ENCODE measurements at regions not wholly inside any gene's neighbourhood (a gene's known extent, or its start where the extent isn't known, plus 50 kb on each side); places are given as distances from the start of the nearest gene placed in this dataset.

DNA sequence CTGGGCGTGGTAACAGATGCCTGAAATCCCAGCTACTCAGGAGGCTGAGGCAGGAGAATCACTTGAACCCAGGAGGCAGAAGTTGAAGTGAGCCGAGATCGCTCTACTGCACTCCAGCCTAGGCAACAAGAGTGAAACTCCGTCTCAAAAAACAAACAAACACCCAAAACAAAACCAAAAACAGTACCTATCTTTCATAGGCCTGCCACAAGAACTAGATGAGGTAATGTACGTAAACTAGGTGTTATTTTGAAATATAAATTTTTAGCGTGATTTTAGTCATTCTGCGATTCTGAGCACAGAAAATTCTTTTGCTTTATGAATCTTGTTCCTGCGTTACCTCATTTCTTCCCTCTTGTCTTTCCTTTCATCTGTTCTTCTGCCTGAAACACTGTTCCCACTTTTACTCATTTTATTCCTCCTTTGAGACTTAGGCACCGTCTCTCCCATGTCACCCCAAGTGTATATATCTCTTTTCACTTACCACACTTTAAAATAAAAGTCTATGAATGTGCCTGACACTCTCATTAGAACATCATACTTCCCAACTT is 238.2 kb upstream of the HTR2A start:
- Mint-ChIP-seq H3K9me3 (no peaks in the 10 kb centered on the region), H3K4me3 (no peak overlapping the region), H3K27ac (ENCODE audit: low read depth) (no peak overlapping the region), H3K4me1 (no peaks in the 10 kb centered on the region), H3K27me3 (no peaks in the 10 kb centered on the region), H3K36me3 (ENCODE audit: insufficient read depth) (no peaks in the 10 kb centered on the region)
- ATAC-seq (replicated peaks; ENCODE audit: extremely low read depth, poor library complexity, severe bottlenecking) = no peak
- no peak for DNase-seq (ENCODE audit: low spot score in 2 of 2)

DNA sequence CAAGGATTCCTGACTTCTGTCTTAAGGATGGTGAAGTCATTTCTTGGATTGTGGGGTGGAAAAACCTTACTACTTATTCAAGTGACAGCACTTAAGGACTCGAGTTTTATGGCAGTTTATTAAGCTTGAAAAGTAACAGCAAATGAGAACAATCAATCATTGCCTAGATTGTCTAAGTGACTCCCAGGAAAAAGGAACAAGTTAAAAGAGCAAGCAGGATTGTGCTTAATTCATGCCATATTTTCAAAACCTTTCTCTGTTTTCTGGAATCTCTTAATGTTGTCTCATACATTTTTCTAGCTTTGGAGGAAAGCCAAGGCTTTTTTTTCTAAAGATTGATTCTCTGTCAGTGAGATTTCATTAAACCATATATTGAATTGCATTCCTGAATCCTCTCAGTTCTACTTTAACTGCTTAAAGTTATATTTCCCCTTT is 236.2 kb upstream of the HTR2A start:
- no peaks in the 10 kb centered on the region for H3K36me3 Mint-ChIP-seq (ENCODE audit: insufficient read depth)
- H3K27me3 Mint-ChIP-seq = no peaks in the 10 kb centered on the region
- H3K4me1 Mint-ChIP-seq = no peaks in the 10 kb centered on the region
- DNase-seq (ENCODE audit: low spot score in 2 of 2) (no peak), ATAC-seq (replicated peaks; ENCODE audit: extremely low read depth, poor library complexity, severe bottlenecking) (no peak)
- H3K27ac Mint-ChIP-seq (ENCODE audit: low read depth) = no peak overlapping the region
- no peak overlapping the region for H3K4me3 Mint-ChIP-seq
- no peaks in the 10 kb centered on the region for H3K9me3 Mint-ChIP-seq

DNA sequence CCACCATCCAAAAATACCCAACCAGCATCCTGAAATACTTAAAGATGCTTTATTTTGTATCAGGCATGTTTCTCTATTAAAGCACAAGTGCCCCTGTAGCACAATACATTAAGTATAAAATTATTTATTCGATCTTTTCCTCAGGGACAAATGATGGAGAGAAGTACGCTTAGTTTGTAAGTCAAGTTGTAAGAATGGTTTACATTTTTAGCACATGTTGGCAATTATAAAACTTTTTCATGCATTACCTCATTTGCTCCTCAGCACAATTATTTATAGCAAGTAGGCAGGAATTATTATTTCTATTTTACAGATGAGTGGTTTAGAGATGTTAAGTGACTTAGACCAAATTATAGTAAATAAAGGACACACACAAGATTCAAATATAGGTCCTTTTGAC is 232.6 kb upstream of the HTR2A start:
- ATAC-seq (replicated peaks; ENCODE audit: extremely low read depth, poor library complexity, severe bottlenecking) (no peak), DNase-seq (ENCODE audit: low spot score in 2 of 2) (no peak)
- H3K9me3 Mint-ChIP-seq = no peaks in the 10 kb centered on the region
- H3K27ac Mint-ChIP-seq (ENCODE audit: low read depth) = no peak overlapping the region
- no peak overlapping the region for H3K4me3 Mint-ChIP-seq
- H3K27me3 Mint-ChIP-seq = no peaks in the 10 kb centered on the region
- no peaks in the 10 kb centered on the region for H3K36me3 Mint-ChIP-seq (ENCODE audit: insufficient read depth)
- no peaks in the 10 kb centered on the region for H3K4me1 Mint-ChIP-seq

DNA sequence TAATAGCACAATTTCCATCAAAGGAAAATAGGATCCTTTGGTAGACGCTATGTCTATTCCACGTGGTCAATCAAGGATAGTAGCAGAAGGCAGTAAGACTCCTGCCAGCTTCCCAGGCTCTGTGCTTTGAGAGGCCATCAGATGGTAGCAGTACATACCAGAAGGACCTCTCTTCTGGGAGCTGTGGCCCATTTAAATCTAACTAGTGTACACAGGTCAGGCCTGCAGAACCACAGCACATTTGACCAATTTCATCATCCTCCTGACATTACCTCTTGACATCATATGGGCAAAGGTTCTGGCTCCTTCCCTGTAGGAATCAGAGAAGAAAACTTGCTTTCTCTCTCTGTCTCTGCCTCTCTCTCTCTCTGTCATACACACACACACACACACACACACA is 229.6 kb upstream of the HTR2A start:
- Mint-ChIP-seq H3K9me3 (peaks cover 4% of the 10 kb centered on the region), H3K27me3 (no peaks in the 10 kb centered on the region), H3K36me3 (ENCODE audit: insufficient read depth) (no peaks in the 10 kb centered on the region), H3K4me3 (no peak overlapping the region), H3K4me1 (no peaks in the 10 kb centered on the region), H3K27ac (ENCODE audit: low read depth) (no peak overlapping the region)
- ATAC-seq (replicated peaks; ENCODE audit: extremely low read depth, poor library complexity, severe bottlenecking) (no peak), DNase-seq (ENCODE audit: low spot score in 2 of 2) (no peak)

- Mint-ChIP-seq H3K9me3 (peaks cover 4% of the 10 kb centered on the region), H3K27me3 (no peaks in the 10 kb centered on the region), H3K36me3 (ENCODE audit: insufficient read depth) (no peaks in the 10 kb centered on the region), H3K27ac (ENCODE audit: low read depth) (no peak overlapping the region), H3K4me3 (no peak overlapping the region), H3K4me1 (no peaks in the 10 kb centered on the region)
- DNase-seq (ENCODE audit: low spot score in 2 of 2) = no peak
- no peak for ATAC-seq (replicated peaks; ENCODE audit: extremely low read depth, poor library complexity, severe bottlenecking)
These were observed 224.4 kb upstream of the HTR2A start for GRCh38 chr13:47121092-47121763.

DNA sequence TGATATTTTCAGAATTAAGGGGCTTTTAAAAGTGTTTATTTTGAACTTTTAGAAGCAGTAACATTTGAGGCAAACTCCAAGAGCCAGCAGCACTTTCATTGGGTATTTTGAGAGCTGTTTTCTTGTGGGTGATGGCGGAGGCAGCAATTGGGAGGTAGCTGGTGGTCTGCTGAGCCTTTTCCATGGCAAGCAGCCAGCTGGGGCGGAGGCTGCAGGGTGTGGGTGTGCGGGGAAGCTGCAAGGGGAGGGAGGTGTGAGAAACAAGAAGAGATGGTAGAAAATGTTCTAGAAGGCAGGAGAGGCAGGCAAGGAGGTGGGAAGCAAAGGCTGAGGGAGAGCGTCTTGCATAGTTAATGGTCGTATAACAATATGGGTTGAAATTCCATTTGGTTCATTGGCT is 223.4 kb upstream of the HTR2A start:
- H3K4me3 Mint-ChIP-seq = no peak overlapping the region
- H3K27ac Mint-ChIP-seq (ENCODE audit: low read depth) = no peak overlapping the region
- H3K4me1 Mint-ChIP-seq = no peaks in the 10 kb centered on the region
- H3K27me3 Mint-ChIP-seq = no peaks in the 10 kb centered on the region
- DNase-seq (ENCODE audit: low spot score in 2 of 2) (no peak), ATAC-seq (replicated peaks; ENCODE audit: extremely low read depth, poor library complexity, severe bottlenecking) (no peak)
- no peaks in the 10 kb centered on the region for H3K36me3 Mint-ChIP-seq (ENCODE audit: insufficient read depth)
- H3K9me3 Mint-ChIP-seq = peaks cover 4% of the 10 kb centered on the region

DNA sequence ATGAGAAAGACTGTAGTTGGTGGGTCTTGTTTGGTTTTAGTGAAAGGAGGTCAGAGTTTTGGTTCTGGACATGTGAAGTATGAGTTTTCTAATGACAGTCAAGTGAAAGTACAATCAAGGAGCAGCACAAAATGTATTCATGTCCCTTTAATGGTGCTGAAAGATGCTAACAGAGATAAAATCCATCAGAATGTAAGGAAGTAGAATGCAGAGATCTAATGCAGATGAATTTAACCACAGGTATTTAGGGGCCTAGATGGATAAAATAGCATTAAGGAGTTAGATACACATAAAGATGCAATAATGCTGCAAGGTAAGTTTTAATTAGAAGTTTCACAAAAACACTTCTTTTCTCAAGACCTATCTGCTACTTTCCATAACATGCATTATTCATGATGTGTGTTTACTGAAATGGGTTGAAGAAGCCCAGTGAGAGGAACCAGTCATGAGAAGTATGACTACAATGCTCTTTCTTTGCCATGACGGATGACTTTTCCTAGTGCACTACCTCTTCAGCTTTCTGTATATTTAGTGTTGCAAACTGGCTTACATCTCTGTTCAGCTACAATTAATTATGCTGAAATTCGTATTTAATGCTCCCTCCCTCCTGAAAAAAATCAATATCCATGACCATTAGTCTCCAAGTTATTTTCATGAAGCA is 222.9 kb upstream of the HTR2A start:
- no peak overlapping the region for H3K27ac Mint-ChIP-seq (ENCODE audit: low read depth)
- ATAC-seq (replicated peaks; ENCODE audit: extremely low read depth, poor library complexity, severe bottlenecking) (no peak), DNase-seq (ENCODE audit: low spot score in 2 of 2) (no peak)
- H3K4me1 Mint-ChIP-seq = no peaks in the 10 kb centered on the region
- no peak overlapping the region for H3K4me3 Mint-ChIP-seq
- H3K9me3 Mint-ChIP-seq = peaks cover 4% of the 10 kb centered on the region
- no peaks in the 10 kb centered on the region for H3K36me3 Mint-ChIP-seq (ENCODE audit: insufficient read depth)
- H3K27me3 Mint-ChIP-seq = no peaks in the 10 kb centered on the region

- ATAC-seq (replicated peaks; ENCODE audit: extremely low read depth, poor library complexity, severe bottlenecking) = no peak
These were observed 220.4 kb upstream of the HTR2A start for GRCh38 chr13:47117268-47117667.

GRCh38 chr13:47114030-47114429 is 217.2 kb upstream of the HTR2A start:
- Mint-ChIP-seq H3K4me1 (no peaks in the 10 kb centered on the region), H3K9me3 (no peaks in the 10 kb centered on the region)

More at GRCh38 chr13:47117268-47117667, 220.4 kb upstream of the HTR2A start:
- Mint-ChIP-seq H3K27ac (ENCODE audit: low read depth) (no peak overlapping the region), H3K4me1 (no peaks in the 10 kb centered on the region), H3K36me3 (ENCODE audit: insufficient read depth) (no peaks in the 10 kb centered on the region), H3K4me3 (no peak overlapping the region), H3K27me3 (no peaks in the 10 kb centered on the region), H3K9me3 (no peaks in the 10 kb centered on the region)
- DNase-seq (ENCODE audit: low spot score in 2 of 2) = no peak

DNA sequence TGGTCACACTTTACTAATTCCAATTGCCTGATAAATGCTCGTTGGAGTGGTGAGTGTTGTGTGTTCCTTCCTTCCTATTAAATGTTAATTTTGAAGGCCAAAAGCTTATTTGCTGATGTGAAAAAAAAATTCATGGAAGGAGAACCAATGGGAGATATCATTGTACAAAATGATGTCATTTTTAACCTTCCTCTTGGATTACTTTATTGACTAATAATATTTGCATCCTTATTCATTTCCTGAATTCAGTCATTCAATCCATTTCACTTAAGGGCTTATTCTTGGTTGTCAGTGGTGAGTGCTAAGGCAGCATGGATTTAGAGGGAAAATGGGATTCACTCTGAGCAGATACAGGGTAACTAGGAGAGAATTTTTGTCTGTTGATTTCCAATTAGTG is 216.0 kb upstream of the HTR2A start:
- H3K36me3 Mint-ChIP-seq (ENCODE audit: insufficient read depth) = no peaks in the 10 kb centered on the region
- no peaks in the 10 kb centered on the region for H3K9me3 Mint-ChIP-seq
- H3K4me1 Mint-ChIP-seq = no peaks in the 10 kb centered on the region
- H3K4me3 Mint-ChIP-seq = no peak overlapping the region
- DNase-seq (ENCODE audit: low spot score in 2 of 2) (no peak), ATAC-seq (replicated peaks; ENCODE audit: extremely low read depth, poor library complexity, severe bottlenecking) (no peak)
- no peak overlapping the region for H3K27ac Mint-ChIP-seq (ENCODE audit: low read depth)
- no peaks in the 10 kb centered on the region for H3K27me3 Mint-ChIP-seq

More at GRCh38 chr13:47114030-47114429, 217.2 kb upstream of the HTR2A start:
- ATAC-seq (replicated peaks; ENCODE audit: extremely low read depth, poor library complexity, severe bottlenecking) (no peak), DNase-seq (ENCODE audit: low spot score in 2 of 2) (no peak)
- H3K36me3 Mint-ChIP-seq (ENCODE audit: insufficient read depth) = no peaks in the 10 kb centered on the region
- no peaks in the 10 kb centered on the region for H3K27me3 Mint-ChIP-seq
- no peak overlapping the region for H3K27ac Mint-ChIP-seq (ENCODE audit: low read depth)
- H3K4me3 Mint-ChIP-seq = no peak overlapping the region

GRCh38 chr13:47112205-47112902 is 215.5 kb upstream of the HTR2A start:
- no peak for ATAC-seq (replicated peaks; ENCODE audit: extremely low read depth, poor library complexity, severe bottlenecking)
- H3K4me1 Mint-ChIP-seq = no peaks in the 10 kb centered on the region

DNA sequence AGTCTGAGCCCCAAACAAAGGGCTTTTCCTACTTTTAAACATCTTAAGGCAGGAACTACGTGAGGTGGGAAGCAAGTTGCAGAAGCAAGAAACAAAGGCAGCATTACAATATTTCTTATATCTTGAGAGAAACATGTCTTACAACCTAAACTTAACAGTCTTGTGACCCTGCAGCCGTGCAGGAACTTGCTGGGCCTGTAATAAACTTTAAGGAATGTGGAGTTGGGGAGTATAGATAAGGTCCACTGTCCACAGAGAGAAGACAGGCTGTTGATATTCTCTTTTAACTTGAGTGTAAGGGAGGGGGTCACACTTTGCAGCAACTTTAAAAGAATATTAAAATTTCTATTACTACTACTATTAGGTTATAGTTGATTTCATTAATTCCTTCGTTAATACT is 214.6 kb upstream of the HTR2A start:
- Mint-ChIP-seq H3K27me3 (no peaks in the 10 kb centered on the region), H3K27ac (ENCODE audit: low read depth) (no peak overlapping the region), H3K9me3 (no peaks in the 10 kb centered on the region), H3K36me3 (ENCODE audit: insufficient read depth) (no peaks in the 10 kb centered on the region), H3K4me3 (no peak overlapping the region), H3K4me1 (no peaks in the 10 kb centered on the region)
- DNase-seq (ENCODE audit: low spot score in 2 of 2) (no peak), ATAC-seq (replicated peaks; ENCODE audit: extremely low read depth, poor library complexity, severe bottlenecking) (no peak)

More at GRCh38 chr13:47112205-47112902, 215.5 kb upstream of the HTR2A start:
- Mint-ChIP-seq H3K4me3 (no peak overlapping the region), H3K27ac (ENCODE audit: low read depth) (no peak overlapping the region), H3K9me3 (no peaks in the 10 kb centered on the region), H3K27me3 (no peaks in the 10 kb centered on the region), H3K36me3 (ENCODE audit: insufficient read depth) (no peaks in the 10 kb centered on the region)
- no peak for DNase-seq (ENCODE audit: low spot score in 2 of 2)

- no peak overlapping the region for H3K27ac Mint-ChIP-seq (ENCODE audit: low read depth)
- no peaks in the 10 kb centered on the region for H3K36me3 Mint-ChIP-seq (ENCODE audit: insufficient read depth)
- no peak overlapping the region for H3K4me3 Mint-ChIP-seq
- ATAC-seq (replicated peaks; ENCODE audit: extremely low read depth, poor library complexity, severe bottlenecking) = no peak
- no peaks in the 10 kb centered on the region for H3K9me3 Mint-ChIP-seq
- H3K4me1 Mint-ChIP-seq = no peaks in the 10 kb centered on the region
- no peak for DNase-seq (ENCODE audit: low spot score in 2 of 2)
- no peaks in the 10 kb centered on the region for H3K27me3 Mint-ChIP-seq
These were observed 214.0 kb upstream of the HTR2A start for GRCh38 chr13:47110833-47111240.

Data from central memory CD8-positive, alpha-beta T cell (primary cell).